Renal cortical epithelial cell (primary cell): ENCODE measurements at regions not wholly inside any gene's neighbourhood (a gene's known extent, or its start where the extent isn't known, plus 50 kb on each side); places are given as distances from the start of the nearest gene placed in this dataset.
A peak's percentile ranks its signal among the peaks of the same experiment; 100 is the strongest.

ENCODE experiments used
- DNase-seq: peaks from one replicate; pipeline ENCODE4 v3.0.0-alpha.2; 2011; ENCODE audit warnings: low read depth

DNA sequence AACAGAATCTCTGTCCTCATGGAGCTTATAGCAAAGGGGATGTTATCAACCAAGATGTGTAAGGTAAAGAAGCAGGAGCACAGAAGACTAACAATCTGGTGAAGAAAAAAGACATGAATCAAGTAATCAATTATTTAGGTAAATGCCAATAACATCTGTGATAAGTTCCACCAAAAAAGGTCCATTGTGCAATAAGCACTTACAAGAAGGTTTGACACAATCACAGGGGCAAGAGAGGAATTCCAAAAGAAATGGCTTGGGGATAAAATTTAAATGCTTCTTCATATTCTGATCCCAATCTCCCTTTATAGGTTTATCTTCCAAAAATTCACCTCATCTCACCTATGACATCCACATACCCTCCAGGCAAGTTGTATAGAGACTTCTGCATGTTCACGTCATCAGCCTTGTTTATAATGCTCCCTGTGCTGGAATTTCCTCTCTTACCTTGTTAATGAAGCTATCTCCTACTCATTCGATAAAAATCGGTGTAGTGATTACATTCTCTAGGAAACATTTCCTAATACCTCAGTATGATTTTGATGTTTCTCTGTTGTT lies 53.6 kb upstream of the DPT start:
- DNase-seq = no peak

GRCh38 chr1:168783458-168784210 lies 54.6 kb upstream of the DPT start:
- DNase-seq = peak; percentile 22

GRCh38 chr1:168786476-168787330 lies 57.7 kb upstream of the DPT start:
- DNase-seq = no peak

DNA sequence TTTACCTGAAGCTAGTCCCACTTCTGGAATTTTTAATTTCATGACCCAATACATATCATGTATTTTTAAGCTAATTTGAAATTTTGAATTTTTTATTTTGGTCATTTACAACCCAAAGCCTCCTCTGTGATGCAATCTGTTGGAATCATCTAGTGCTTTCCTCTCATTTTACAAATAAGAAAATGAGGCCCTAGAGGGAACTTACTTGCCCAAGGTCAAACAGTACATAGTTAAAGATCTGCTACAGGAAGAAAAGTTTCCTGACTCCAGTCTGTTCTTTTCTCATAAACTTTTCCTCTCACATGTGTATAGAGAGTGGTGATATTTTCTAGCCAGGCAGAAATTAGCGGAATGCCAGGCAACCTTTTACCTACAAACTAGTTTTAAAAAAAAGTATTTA lies 59.3 kb upstream of the DPT start:
- DNase-seq = no peak

DNA sequence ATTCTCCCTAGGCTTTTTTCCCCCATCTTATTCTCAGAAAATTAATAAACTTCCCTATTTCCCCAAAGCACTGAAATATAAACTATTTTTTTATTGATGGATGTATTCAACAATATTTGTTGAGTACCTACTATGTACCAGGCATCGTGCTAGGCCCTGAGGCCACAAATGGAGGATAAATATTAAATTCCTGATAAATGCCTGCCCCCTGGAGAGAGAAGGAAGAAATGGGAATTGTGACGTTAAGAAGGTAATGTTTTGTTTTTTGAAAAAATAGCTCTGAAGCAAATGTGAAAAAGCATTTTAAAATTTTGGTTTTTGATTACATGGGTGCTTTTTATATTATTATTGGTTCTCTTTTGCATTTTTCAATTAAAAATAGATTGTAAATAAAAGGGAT lies 60.5 kb upstream of the DPT start:
- DNase-seq = no peak

GRCh38 chr1:168792142-168792541 lies 63.1 kb upstream of the DPT start:
- no peak for DNase-seq

DNA sequence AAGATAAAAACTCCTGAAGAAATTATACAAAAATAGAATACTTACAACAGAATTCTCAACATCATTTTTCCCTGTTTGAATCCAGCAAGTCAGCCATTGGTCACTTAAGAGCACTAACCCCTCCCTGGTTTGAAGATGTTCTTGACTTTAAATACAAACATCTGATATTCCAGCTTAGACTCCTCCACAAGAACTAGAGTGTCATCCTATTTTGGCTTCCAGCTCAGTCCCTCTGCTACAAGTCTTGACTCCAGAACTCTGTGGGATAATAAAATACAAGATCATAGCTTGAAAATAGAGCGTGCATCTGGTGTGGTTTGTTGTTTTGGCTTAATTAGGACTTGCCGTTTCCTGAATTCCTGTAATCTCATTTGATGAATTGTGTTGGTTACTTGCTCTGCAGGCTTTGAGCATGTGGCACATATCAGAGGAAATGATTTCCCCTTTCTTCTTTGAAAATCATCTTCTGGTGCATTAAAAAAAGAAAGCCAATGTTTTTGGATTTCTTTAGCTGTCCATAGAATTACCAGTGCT lies 63.7 kb upstream of the DPT start:
- no peak for DNase-seq

- DNase-seq = no peak
Observed at GRCh38 chr1:168794057-168794456, 65.1 kb upstream of the DPT start.

GRCh38 chr1:168795681-168796080 lies 66.7 kb upstream of the DPT start:
- DNase-seq = no peak

GRCh38 chr1:168799927-168800605 lies 71.1 kb upstream of the DPT start:
- DNase-seq = peak; percentile 98

GRCh38 chr1:168801032-168801745 lies 72.2 kb upstream of the DPT start:
- DNase-seq = peak; percentile 48

DNA sequence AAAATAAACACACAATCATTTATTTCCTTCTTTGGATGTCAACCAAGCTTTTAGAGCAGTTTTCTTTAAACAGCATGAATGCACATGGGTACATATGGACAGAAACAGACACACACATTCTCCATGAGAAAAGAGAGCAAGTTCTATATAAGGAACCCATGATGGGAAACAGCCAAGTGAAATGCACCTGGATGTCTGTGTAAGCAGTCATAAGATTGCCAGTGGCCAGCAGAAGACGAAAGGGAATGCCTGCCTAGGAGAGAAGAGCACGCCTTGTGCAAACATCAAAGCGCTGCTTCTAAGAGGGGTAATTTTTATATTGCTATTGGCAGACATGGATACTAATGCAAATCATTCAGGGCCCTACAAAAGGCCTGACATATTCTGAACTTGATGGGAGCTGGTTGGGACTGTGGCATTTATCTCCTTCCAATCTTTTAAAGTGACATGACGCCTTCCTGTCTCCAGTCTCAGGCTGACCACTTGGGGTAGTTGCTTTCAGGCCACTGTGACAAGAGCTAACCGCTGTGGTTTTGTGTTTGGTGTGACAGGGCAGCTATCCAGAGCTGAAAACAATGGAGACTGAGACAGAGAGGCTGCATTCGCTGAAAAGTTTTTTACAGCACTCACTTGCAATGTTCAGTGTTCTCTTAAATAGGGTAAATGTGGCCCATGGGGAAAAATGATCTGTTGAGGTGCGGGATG lies 75.0 kb upstream of the DPT start:
- no peak for DNase-seq

GRCh38 chr1:168806952-168807351 lies 77.9 kb upstream of the DPT start:
- no peak for DNase-seq

DNA sequence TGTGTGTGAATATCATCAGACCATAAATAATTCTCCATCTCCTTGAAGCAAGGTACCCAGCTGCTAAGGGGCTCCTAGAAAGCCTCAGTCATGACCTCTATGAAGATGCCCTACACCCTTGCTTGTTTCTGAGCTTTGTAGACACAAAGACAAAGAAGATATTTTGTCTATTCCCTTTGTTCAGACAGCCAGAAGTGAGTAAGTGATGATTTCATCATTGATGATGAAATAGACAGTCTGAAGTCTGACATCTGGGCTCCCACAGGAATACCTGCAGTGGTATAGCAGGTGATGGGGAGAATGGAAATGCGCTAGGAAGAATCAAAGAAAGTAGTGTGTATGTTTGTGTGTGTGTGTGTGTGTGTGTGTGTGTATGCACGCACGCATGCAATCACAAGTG lies 82.2 kb upstream of the DPT start:
- DNase-seq = peak; percentile 64

DNA sequence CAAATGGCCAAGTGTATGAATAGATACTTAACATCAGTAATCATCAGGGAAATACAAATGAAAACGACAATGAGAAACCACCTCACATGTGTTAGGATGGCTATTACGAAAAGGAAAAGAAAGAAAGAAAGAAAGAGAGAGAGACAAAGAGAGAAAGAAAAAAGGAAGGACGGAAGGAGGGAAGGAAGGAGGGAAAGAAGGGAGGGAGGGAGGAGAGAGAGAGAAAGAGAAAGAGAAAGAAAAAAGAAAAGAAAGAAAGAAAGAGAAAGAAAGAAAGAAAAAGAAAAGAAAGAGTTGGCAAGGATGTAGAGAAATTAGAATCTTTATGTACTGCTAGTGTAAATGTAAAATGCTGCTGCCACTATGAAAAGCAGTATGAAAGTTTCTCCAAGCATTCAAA lies 90.7 kb upstream of the DPT start:
- no peak for DNase-seq

DNA sequence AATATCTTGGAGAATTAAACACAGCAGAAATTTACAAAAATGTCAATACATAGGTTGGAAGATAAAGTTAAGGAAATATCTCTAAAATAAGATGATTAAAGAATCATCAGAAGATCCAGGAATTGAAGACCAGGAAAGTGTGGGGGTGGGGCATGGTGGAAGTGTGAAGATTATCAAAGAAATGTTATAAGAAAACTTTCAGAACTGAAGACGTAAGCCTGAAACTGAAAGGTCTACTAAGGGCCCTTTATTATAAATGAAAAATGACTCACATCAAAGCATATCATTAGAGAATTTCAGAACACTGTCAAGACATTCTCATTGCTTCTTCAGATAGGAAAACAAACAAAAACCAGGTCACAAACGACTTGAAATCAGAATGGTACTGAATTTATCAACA lies 92.4 kb upstream of the DPT start:
- no peak for DNase-seq

- no peak for DNase-seq
Observed at GRCh38 chr1:168822911-168823310, 93.9 kb upstream of the DPT start.

GRCh38 chr1:168823988-168824387 lies 95.0 kb upstream of the DPT start:
- no peak for DNase-seq

DNA sequence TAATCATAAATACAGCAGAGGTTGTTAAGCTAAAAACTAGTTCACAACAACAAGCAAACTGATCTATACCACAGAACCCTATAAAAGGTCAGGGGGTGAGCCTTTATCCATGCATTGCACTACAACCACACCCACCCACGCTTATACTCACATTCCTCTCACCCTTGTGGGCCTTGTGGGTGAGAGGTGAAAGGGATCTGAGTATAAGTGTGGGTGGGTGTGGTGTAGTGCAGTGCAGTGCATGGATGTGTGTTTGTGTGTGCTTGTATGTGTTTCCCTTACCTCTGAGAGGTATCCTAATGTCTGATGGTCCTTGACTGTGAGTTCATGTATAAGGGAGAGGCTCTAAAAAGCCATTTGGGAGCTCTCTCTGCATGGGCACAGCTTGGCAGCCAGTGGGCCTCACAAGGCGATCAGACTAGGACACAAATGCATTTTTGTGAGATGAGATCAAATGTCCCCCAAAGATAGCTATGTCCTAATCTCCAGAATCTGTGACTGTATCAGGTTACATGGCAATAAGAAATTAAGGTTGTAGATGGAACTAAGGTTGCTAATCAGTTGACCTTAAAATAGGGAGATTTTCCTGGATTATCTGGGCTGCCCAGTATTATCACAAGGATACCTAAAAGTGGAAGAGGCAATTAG lies 95.5 kb upstream of the DPT start:
- DNase-seq = no peak

GRCh38 chr1:168825129-168825528 lies 96.1 kb upstream of the DPT start:
- no peak for DNase-seq
